Progenitor cell of endocrine pancreas (in vitro differentiated cells): ENCODE measurements at regions not wholly inside any gene's neighbourhood (a gene's known extent, or its start where the extent isn't known, plus 50 kb on each side); places are given as distances from the start of the nearest gene placed in this dataset.
A peak's percentile ranks its signal among the peaks of the same experiment; 100 is the strongest.

Experiments
- DNase-seq: peaks from one replicate; pipeline ENCODE4 v3.0.0; 2021; ENCODE audit warnings: low spot score; ENCODE audit not compliant: unreplicated experiment
- H3K27ac Mint-ChIP-seq: 2 replicates; pipeline ENCODE4 v1.8.0; 2021; ENCODE audit warnings: mild to moderate bottlenecking, moderate library complexity, mixed read lengths
- H3K27me3 Mint-ChIP-seq: 2 replicates; pipeline ENCODE4 v1.8.0; 2021; ENCODE audit warnings: mixed read lengths
- H3K36me3 Mint-ChIP-seq: 2 replicates; pipeline ENCODE4 v1.8.0; 2022; ENCODE audit warnings: mixed read lengths; ENCODE audit not compliant: insufficient read depth
- H3K4me1 Mint-ChIP-seq: 2 replicates; pipeline ENCODE4 v1.8.0; 2021; ENCODE audit warnings: low read depth, mixed read lengths
- H3K4me3 Mint-ChIP-seq: 2 replicates; pipeline ENCODE4 v1.8.0; 2021; ENCODE audit warnings: low read depth, mild to moderate bottlenecking, moderate library complexity, mixed read lengths
- H3K9me3 Mint-ChIP-seq: 2 replicates; pipeline ENCODE4 v1.8.0; 2021; ENCODE audit warnings: low read depth, mixed read lengths
- CTCF ChIP-seq: fragments of 200-600 bp; sonication (generic); IDR thresholded peaks from one replicate; pipeline ENCODE4 v1.5.0; 2021; ENCODE audit warnings: antibody characterized with exemption, mild to moderate bottlenecking; ENCODE audit not compliant: unreplicated experiment

GRCh38 chr7:68813551-68814080 lies 784.7 kb upstream of the AUTS2 start:
- peaks cover 13% of the 10 kb centered on the region for H3K27me3 Mint-ChIP-seq
- peak; percentile 31 for DNase-seq
- peaks cover 40% of the 10 kb centered on the region for H3K4me1 Mint-ChIP-seq
- TF ChIP-seq CTCF, result no peak
- H3K36me3 Mint-ChIP-seq, result no peaks in the 10 kb centered on the region
- peak overlapping the region; percentile 2 for H3K4me3 Mint-ChIP-seq
- H3K9me3 Mint-ChIP-seq, result peaks cover 2% of the 10 kb centered on the region
- H3K27ac Mint-ChIP-seq, result peak overlapping the region; percentile 87

GRCh38 chr7:68816491-68816890 lies 781.8 kb upstream of the AUTS2 start:
- Mint-ChIP-seq H3K27me3 (peaks cover 11% of the 10 kb centered on the region), H3K9me3 (peaks cover 2% of the 10 kb centered on the region), H3K27ac (no peak overlapping the region), H3K4me1 (peaks cover 37% of the 10 kb centered on the region), H3K4me3 (no peak overlapping the region), H3K36me3 (no peaks in the 10 kb centered on the region)
- TF ChIP-seq CTCF, result no peak
- DNase-seq, result no peak

GRCh38 chr7:68820321-68820720 lies 778.0 kb upstream of the AUTS2 start:
- Mint-ChIP-seq H3K27me3 (peaks cover 11% of the 10 kb centered on the region), H3K36me3 (peaks cover 5% of the 10 kb centered on the region), H3K4me1 (peaks cover 23% of the 10 kb centered on the region), H3K9me3 (peaks cover 13% of the 10 kb centered on the region), H3K4me3 (no peak overlapping the region), H3K27ac (no peak overlapping the region)
- no peak for TF ChIP-seq CTCF
- DNase-seq, result no peak

- peaks cover 7% of the 10 kb centered on the region for H3K36me3 Mint-ChIP-seq
- peaks cover 18% of the 10 kb centered on the region for H3K9me3 Mint-ChIP-seq
- peaks cover 11% of the 10 kb centered on the region for H3K27me3 Mint-ChIP-seq
- H3K27ac Mint-ChIP-seq, result no peak overlapping the region
- H3K4me3 Mint-ChIP-seq, result no peak overlapping the region
- DNase-seq, result no peak
- peaks cover 17% of the 10 kb centered on the region for H3K4me1 Mint-ChIP-seq
- no peak for TF ChIP-seq CTCF
Observed at GRCh38 chr7:68821846-68822245, 776.4 kb upstream of the AUTS2 start.

GRCh38 chr7:68823996-68824780 lies 774.1 kb upstream of the AUTS2 start:
- DNase-seq, result no peak
- Mint-ChIP-seq H3K27ac (no peak overlapping the region), H3K36me3 (peaks cover 9% of the 10 kb centered on the region), H3K27me3 (peaks cover 4% of the 10 kb centered on the region), H3K9me3 (peaks cover 23% of the 10 kb centered on the region), H3K4me1 (peaks cover 15% of the 10 kb centered on the region), H3K4me3 (no peak overlapping the region)
- no peak for TF ChIP-seq CTCF
